Nephron progenitor cell (in vitro differentiated cells): ENCODE measurements at regions not wholly inside any gene's neighbourhood (a gene's known extent, or its start where the extent isn't known, plus 50 kb on each side); places are given as distances from the start of the nearest gene placed in this dataset.

Experiments
- DNase-seq: peaks from one replicate; pipeline ENCODE4 v3.0.0; 2021
- H3K27ac Mint-ChIP-seq: 2 replicates; pipeline ENCODE4 v1.8.0; 2021; ENCODE audit warnings: mild to moderate bottlenecking, moderate library complexity, mixed read lengths
- H3K27me3 Mint-ChIP-seq: 2 replicates; pipeline ENCODE4 v1.8.0; 2021; ENCODE audit warnings: mild to moderate bottlenecking, low read depth, mixed read lengths; ENCODE audit not compliant: poor library complexity
- H3K36me3 Mint-ChIP-seq: 2 replicates; pipeline ENCODE4 v1.8.0; 2021; ENCODE audit warnings: low read depth, mixed read lengths
- H3K4me1 Mint-ChIP-seq: 2 replicates; pipeline ENCODE4 v1.8.0; 2021; ENCODE audit warnings: mixed read lengths
- H3K4me3 Mint-ChIP-seq: 2 replicates; pipeline ENCODE4 v1.8.0; 2021; ENCODE audit warnings: mild to moderate bottlenecking, moderate library complexity, mixed read lengths
- H3K9me3 Mint-ChIP-seq: 2 replicates; pipeline ENCODE4 v1.8.0; 2021; ENCODE audit warnings: mild to moderate bottlenecking, moderate library complexity, mixed read lengths
- CTCF ChIP-seq: fragments of 200-600 bp; sonication (generic); IDR thresholded peaks from 2 replicates; pipeline ENCODE4 v1.5.0; 2021; ENCODE audit warnings: antibody characterized with exemption

- Mint-ChIP-seq H3K4me1 (no peaks in the 10 kb centered on the region), H3K36me3 (no peaks in the 10 kb centered on the region), H3K4me3 (no peak overlapping the region), H3K27me3 (peaks cover 7% of the 10 kb centered on the region), H3K9me3 (peaks cover 4% of the 10 kb centered on the region), H3K27ac (no peak overlapping the region)
- no peak for TF ChIP-seq CTCF
- no peak for DNase-seq
Observed at GRCh38 chr2:129428086-129428660, 551.3 kb upstream of the RAB6C start.

DNA sequence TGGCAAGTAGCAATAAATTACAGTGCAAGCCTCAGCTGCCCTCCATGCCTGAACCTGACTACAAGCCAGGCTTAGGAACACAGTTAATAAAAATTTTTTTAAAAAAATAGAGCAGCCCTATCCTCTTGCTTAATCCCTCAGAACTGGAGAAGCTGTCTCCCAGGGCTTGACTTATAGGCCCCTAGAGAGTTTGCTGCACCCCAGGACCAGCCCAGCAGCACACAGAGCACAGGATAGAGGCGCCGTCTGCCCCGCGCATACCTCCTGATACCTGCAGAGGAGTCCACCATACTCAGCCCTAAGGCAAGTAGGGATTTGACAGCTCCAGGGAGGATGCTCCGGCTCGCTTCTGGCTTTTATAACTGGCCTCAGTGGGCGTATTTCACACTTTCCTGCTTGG, 548.6 kb upstream of the RAB6C start:
- Mint-ChIP-seq H3K4me3 (no peak overlapping the region), H3K4me1 (no peaks in the 10 kb centered on the region), H3K9me3 (no peaks in the 10 kb centered on the region), H3K36me3 (no peaks in the 10 kb centered on the region), H3K27ac (no peak overlapping the region), H3K27me3 (peaks cover 4% of the 10 kb centered on the region)
- DNase-seq, result no peak
- no peak for TF ChIP-seq CTCF

GRCh38 chr2:129431881-129432280, 547.6 kb upstream of the RAB6C start:
- Mint-ChIP-seq H3K27ac (no peak overlapping the region), H3K4me1 (no peaks in the 10 kb centered on the region)

DNA sequence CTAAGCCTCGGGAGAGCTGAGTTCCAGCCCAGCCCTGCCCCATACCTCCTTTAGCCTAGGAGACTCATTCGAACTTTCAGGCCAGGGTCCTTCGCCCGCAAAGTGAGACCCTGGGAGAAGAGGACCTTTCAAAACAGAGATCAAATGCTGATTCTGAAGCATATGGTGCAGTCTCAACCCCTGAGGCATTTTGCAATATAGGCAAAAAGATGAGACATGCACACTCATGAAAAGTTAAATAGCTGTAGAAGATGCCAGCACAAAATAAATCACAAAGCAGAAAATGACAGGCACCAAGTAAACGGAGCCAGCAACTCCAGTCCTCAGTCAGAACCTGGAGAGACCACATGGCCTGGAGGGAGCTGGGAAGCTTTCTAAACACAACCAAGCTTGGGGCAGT, 542.7 kb upstream of the RAB6C start:
- no peak for DNase-seq
- H3K27ac Mint-ChIP-seq, result no peak overlapping the region
- no peak for TF ChIP-seq CTCF
- no peaks in the 10 kb centered on the region for H3K4me1 Mint-ChIP-seq
- H3K4me3 Mint-ChIP-seq, result no peak overlapping the region
- no peaks in the 10 kb centered on the region for H3K9me3 Mint-ChIP-seq
- no peaks in the 10 kb centered on the region for H3K36me3 Mint-ChIP-seq
- H3K27me3 Mint-ChIP-seq, result peaks cover 2% of the 10 kb centered on the region

More at GRCh38 chr2:129431881-129432280, 547.6 kb upstream of the RAB6C start:
- Mint-ChIP-seq H3K27me3 (peaks cover 4% of the 10 kb centered on the region), H3K4me3 (no peak overlapping the region), H3K9me3 (no peaks in the 10 kb centered on the region), H3K36me3 (no peaks in the 10 kb centered on the region)
- no peak for DNase-seq
- TF ChIP-seq CTCF, result no peak

DNA sequence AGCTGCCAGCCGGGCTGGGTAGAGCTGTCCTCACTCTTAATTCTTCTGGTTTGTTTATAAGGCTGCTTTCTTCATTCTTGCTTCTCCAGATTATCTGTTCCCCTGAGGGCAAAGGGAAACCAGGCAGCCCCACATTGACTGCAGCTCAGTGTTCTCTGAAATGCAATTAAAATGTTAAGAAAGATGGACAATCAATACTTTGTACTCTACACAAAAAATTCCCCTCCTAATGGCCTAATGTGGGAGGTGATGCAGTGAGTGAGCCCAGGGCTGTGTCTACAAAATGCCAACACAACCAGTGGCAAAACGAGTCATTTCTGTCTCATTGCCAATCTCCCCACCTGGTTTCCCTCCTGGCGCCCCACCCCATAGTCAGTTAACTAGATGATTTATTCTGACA, 541.7 kb upstream of the RAB6C start:
- no peak overlapping the region for H3K27ac Mint-ChIP-seq
- no peak overlapping the region for H3K4me3 Mint-ChIP-seq
- peaks cover 6% of the 10 kb centered on the region for H3K27me3 Mint-ChIP-seq
- H3K4me1 Mint-ChIP-seq, result no peaks in the 10 kb centered on the region
- no peaks in the 10 kb centered on the region for H3K36me3 Mint-ChIP-seq
- no peaks in the 10 kb centered on the region for H3K9me3 Mint-ChIP-seq
- no peak for DNase-seq
- no peak for TF ChIP-seq CTCF

DNA sequence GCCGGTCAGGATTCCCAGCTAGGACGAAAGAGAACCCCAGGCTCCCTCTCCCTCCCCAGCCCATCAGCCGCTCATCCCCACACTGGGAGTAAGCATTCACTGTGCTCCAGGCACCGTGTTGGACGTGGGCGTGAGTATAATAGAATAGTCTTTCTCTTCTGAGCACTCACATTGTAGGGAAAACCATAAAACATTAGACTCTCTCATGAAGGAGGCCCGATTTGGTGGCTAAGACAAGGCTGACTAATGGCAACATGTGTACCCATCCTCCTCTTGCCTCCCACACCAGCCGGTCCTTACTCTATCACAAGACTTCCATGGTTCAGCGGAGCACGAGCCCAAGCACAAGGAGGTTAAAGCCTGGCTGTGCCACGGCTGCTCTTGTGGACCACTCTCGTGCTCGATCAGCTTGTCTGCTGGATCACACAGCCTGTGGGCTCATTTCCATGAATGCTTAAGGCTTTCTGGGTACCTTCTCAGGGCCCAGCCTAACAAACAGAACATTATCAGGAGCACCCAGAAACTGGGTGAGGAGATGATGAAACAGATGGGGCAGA, 540.9 kb upstream of the RAB6C start:
- Mint-ChIP-seq H3K4me1 (no peaks in the 10 kb centered on the region), H3K36me3 (no peaks in the 10 kb centered on the region), H3K27ac (no peak overlapping the region), H3K27me3 (peaks cover 12% of the 10 kb centered on the region), H3K4me3 (no peak overlapping the region), H3K9me3 (no peaks in the 10 kb centered on the region)
- no peak for DNase-seq
- no peak for TF ChIP-seq CTCF
